MCF 10A (cell line): ENCODE measurements at regions not wholly inside any gene's neighbourhood (a gene's known extent, or its start where the extent isn't known, plus 50 kb on each side); places are given as distances from the start of the nearest gene placed in this dataset.
A peak's percentile ranks its signal among the peaks of the same experiment; 100 is the strongest.

Experiments
- BruUV-seq: library from RNA; stranded (reverse); fragments of 400-500 nt; replicated peaks from 2 replicates; lab custom pipeline; 2021; lab: Mats Ljungman, UMichigan
- CTCF ChIA-PET: fragments of 300-600 bp; sonication (Branson Sonifier 250); formaldehyde crosslinking; extraction: SDS; loops from one replicate; lab custom pipeline; 2021; ENCODE audit warnings: antibody characterized with exemption, inconsistent platforms; lab: Yijun Ruan, JAX
- POLR2A ChIA-PET: fragments of 300-600, 350-650 bp; sonication (Branson Sonifier 250); formaldehyde crosslinking; extraction: SDS; loops from one replicate; lab custom pipeline; 2020; ENCODE audit warnings: antibody characterized with exemption, inconsistent platforms; lab: Yijun Ruan, JAX
- DNase-seq: peaks from one replicate; pipeline ENCODE4 v3.0.0-alpha.2; 2018; ENCODE audit not compliant: unreplicated experiment
- H3K27ac Mint-ChIP-seq: one replicate; pipeline ENCODE4 v1.8.0; 2022; ENCODE audit warnings: mild to moderate bottlenecking, low read depth, mixed read lengths; ENCODE audit not compliant: unreplicated experiment
- H3K27me3 Mint-ChIP-seq: one replicate; pipeline ENCODE4 v1.8.0; 2022; ENCODE audit warnings: mixed read lengths; ENCODE audit not compliant: insufficient read depth, unreplicated experiment
- H3K36me3 Mint-ChIP-seq: one replicate; pipeline ENCODE4 v1.8.0; 2022; ENCODE audit warnings: mild to moderate bottlenecking, moderate library complexity, mixed read lengths; ENCODE audit not compliant: insufficient read depth, unreplicated experiment
- H3K4me1 Mint-ChIP-seq: one replicate; pipeline ENCODE4 v1.8.0; 2022; ENCODE audit warnings: mixed read lengths; ENCODE audit not compliant: insufficient read depth, unreplicated experiment
- H3K4me3 Mint-ChIP-seq: one replicate; pipeline ENCODE4 v1.8.0; 2022; ENCODE audit warnings: mild to moderate bottlenecking, moderate library complexity, mixed read lengths; ENCODE audit not compliant: unreplicated experiment
- H3K9me3 Mint-ChIP-seq: one replicate; pipeline ENCODE4 v1.8.0; 2022; ENCODE audit warnings: mixed read lengths; ENCODE audit not compliant: unreplicated experiment
- CTCF ChIP-seq: fragments of 200-600 bp; IDR thresholded peaks from one replicate; pipeline ENCODE4 v1.8.0; 2022; ENCODE audit warnings: antibody characterized with exemption, mild to moderate bottlenecking; ENCODE audit not compliant: unreplicated experiment
- intact Hi-C: fragments of 100-400 bp; cut with micrococcal nuclease; formaldehyde crosslinking; loops from 2 replicates; pipeline ENCODE4 v1.14.1; 2022

GRCh38 chr14:39733741-39734140, 301.5 kb upstream of the FBXO33 start:
- H3K4me1 Mint-ChIP-seq: no peaks in the 10 kb centered on the region
- H3K4me3 Mint-ChIP-seq: no peak overlapping the region
- no peaks in the 10 kb centered on the region for H3K36me3 Mint-ChIP-seq
- ChIA-PET POLR2A (no interaction called here), CTCF (no interaction called here)
- DNase-seq: no peak
- no peaks in the 10 kb centered on the region for H3K27me3 Mint-ChIP-seq
- TF ChIP-seq CTCF: no peak
- H3K9me3 Mint-ChIP-seq: no peaks in the 10 kb centered on the region
- BruUV-seq: no TSS peak
- intact Hi-C loops: no loop called here
- no peak overlapping the region for H3K27ac Mint-ChIP-seq

- ChIA-PET CTCF (no interaction called here), POLR2A (no interaction called here)
- Mint-ChIP-seq H3K27ac (no peak overlapping the region), H3K4me3 (no peak overlapping the region), H3K36me3 (no peaks in the 10 kb centered on the region), H3K9me3 (no peaks in the 10 kb centered on the region), H3K4me1 (no peaks in the 10 kb centered on the region), H3K27me3 (no peaks in the 10 kb centered on the region)
- intact Hi-C loops: no loop called here
- no peak for TF ChIP-seq CTCF
- BruUV-seq: no TSS peak
- DNase-seq: peak; percentile 6
Measured at GRCh38 chr14:39731912-39732311, 299.7 kb upstream of the FBXO33 start.

GRCh38 chr14:39726563-39726962, 294.3 kb upstream of the FBXO33 start:
- ChIA-PET CTCF (no interaction called here), POLR2A (interaction anchor here (0.6 kb wide), 1 partner anchor 815 kb away, joined by 3 read pairs; no protein-coding TSS in a partner anchor)
- DNase-seq: no peak
- H3K27ac Mint-ChIP-seq: no peak overlapping the region
- no peaks in the 10 kb centered on the region for H3K9me3 Mint-ChIP-seq
- BruUV-seq: no TSS peak
- H3K4me1 Mint-ChIP-seq: no peaks in the 10 kb centered on the region
- intact Hi-C loops: no loop called here
- peaks cover 5% of the 10 kb centered on the region for H3K27me3 Mint-ChIP-seq
- no peaks in the 10 kb centered on the region for H3K36me3 Mint-ChIP-seq
- no peak for TF ChIP-seq CTCF
- no peak overlapping the region for H3K4me3 Mint-ChIP-seq

GRCh38 chr14:39722547-39723273, 290.5 kb upstream of the FBXO33 start:
- BruUV-seq: no TSS peak
- CTCF ChIA-PET: no interaction called here
- POLR2A ChIA-PET: no interaction called here
- Mint-ChIP-seq H3K36me3 (no peaks in the 10 kb centered on the region), H3K27ac (no peak overlapping the region), H3K27me3 (peaks cover 20% of the 10 kb centered on the region), H3K9me3 (no peaks in the 10 kb centered on the region), H3K4me1 (no peaks in the 10 kb centered on the region), H3K4me3 (no peak overlapping the region)
- TF ChIP-seq CTCF: no peak
- no peak for DNase-seq
- intact Hi-C loops: no loop called here
